Sigmoid colon (tissue), 4 donors: ENCODE measurements at regions not wholly inside any gene's neighbourhood (a gene's known extent, or its start where the extent isn't known, plus 50 kb on each side); places are given as distances from the start of the nearest gene placed in this dataset.

Experiments
- CTCF ChIP-seq, 4 experiments: fragments of 450-650 bp in 3 of 4; fragments of 200-600 bp in 1 of 4; IDR thresholded peaks; one replicate each; pipeline ENCODE4 v1.5.1; 2016 to 2019; ENCODE audit warnings: antibody characterized with exemption in 4 of 4, mild to moderate bottlenecking in 3 of 4, moderate library complexity in 2 of 4
- POLR2A ChIP-seq, 2 donors: fragments of 450-650 bp; IDR thresholded peaks; one replicate each; pipeline ENCODE4 v1.6.1; 2016; ENCODE audit warnings: antibody characterized with exemption in 2 of 2, mild to moderate bottlenecking in 2 of 2, moderate library complexity in 2 of 2
- POLR2AphosphoS5 ChIP-seq, 4 donors: sonication (generic); formaldehyde crosslinking; IDR thresholded peaks; one replicate each; pipeline ENCODE4 v1.6.1; 2017; ENCODE audit warnings: antibody characterized with exemption in 4 of 4

GRCh38 chr20:59421920-59422637, 121.7 kb downstream of the EDN3 start:
- no peak for TF ChIP-seq POLR2AphosphoS5 (IDR thresholded peaks at IDR 0.05)
- no peak for TF ChIP-seq CTCF (IDR thresholded peaks at IDR 0.05)
- TF ChIP-seq POLR2A (IDR thresholded peaks at IDR 0.05), result no peak
